Stimulated activated CD8-positive, alpha-beta memory T cell treated with anti-CD3 and anti-CD28 coated beads, Interleukin-7, amount 100 ng/mL, for 48 hours (primary cell): ENCODE measurements at regions not wholly inside any gene's neighbourhood (a gene's known extent, or its start where the extent isn't known, plus 50 kb on each side); places are given as distances from the start of the nearest gene placed in this dataset.
"Not testable (repeated sequence)": the region's sequence is repeated elsewhere in the genome, so short reads cannot be mapped to it uniquely, and the experiment has no call there.

Experiments
- DNase-seq, 2 donors: peaks; one replicate each; pipeline ENCODE4 v3.0.0-alpha.2; 2020; ENCODE audit warnings: low read depth in 1 of 2; ENCODE audit errors: extremely low read depth in 1 of 2

GRCh38 chr9:30646639-30647038 lies 1737.8 kb upstream of the ACO1 start:
- not testable (repeated sequence) for DNase-seq

GRCh38 chr9:30661925-30662324 lies 1722.5 kb upstream of the ACO1 start:
- no peak for DNase-seq

GRCh38 chr9:30670805-30671562 lies 1713.5 kb upstream of the ACO1 start:
- DNase-seq, result no peak

GRCh38 chr9:30673132-30673531 lies 1711.3 kb upstream of the ACO1 start:
- DNase-seq, result no peak

GRCh38 chr9:30676651-30677050 lies 1707.8 kb upstream of the ACO1 start:
- no peak for DNase-seq

GRCh38 chr9:30677221-30677620 lies 1707.2 kb upstream of the ACO1 start:
- no peak for DNase-seq

- DNase-seq, result no peak
Measured at GRCh38 chr9:30688801-30689200, 1695.6 kb upstream of the ACO1 start.

GRCh38 chr9:30697958-30698357 lies 1686.5 kb upstream of the ACO1 start:
- DNase-seq, result no peak

GRCh38 chr9:30711591-30711990 lies 1672.9 kb upstream of the ACO1 start:
- no peak for DNase-seq

GRCh38 chr9:30713243-30713642 lies 1671.2 kb upstream of the ACO1 start:
- no peak for DNase-seq

- no peak for DNase-seq
Measured at GRCh38 chr9:30714389-30714788, 1670.1 kb upstream of the ACO1 start.

- DNase-seq, result no peak
Measured at GRCh38 chr9:30718483-30718882, 1666.0 kb upstream of the ACO1 start.

- DNase-seq, result no peak
Measured at GRCh38 chr9:30722065-30722464, 1662.4 kb upstream of the ACO1 start.

GRCh38 chr9:30723656-30724055 lies 1660.8 kb upstream of the ACO1 start:
- DNase-seq, result no peak

GRCh38 chr9:30732060-30732459 lies 1652.4 kb upstream of the ACO1 start:
- no peak for DNase-seq

- DNase-seq, result no peak
Measured at GRCh38 chr9:30744871-30745270, 1639.6 kb upstream of the ACO1 start.

- DNase-seq, result no peak
Measured at GRCh38 chr9:30746589-30746988, 1637.9 kb upstream of the ACO1 start.

GRCh38 chr9:30757723-30758122 lies 1626.7 kb upstream of the ACO1 start:
- no peak for DNase-seq

- DNase-seq, result no peak
Measured at GRCh38 chr9:30758726-30759446, 1625.6 kb upstream of the ACO1 start.

GRCh38 chr9:30765318-30765717 lies 1619.1 kb upstream of the ACO1 start:
- no peak for DNase-seq

GRCh38 chr9:30771163-30771708 lies 1613.2 kb upstream of the ACO1 start:
- no peak for DNase-seq

- DNase-seq, result no peak
Measured at GRCh38 chr9:30771760-30772159, 1612.7 kb upstream of the ACO1 start.
